ENCODE measurements at regions not wholly inside any gene's neighbourhood (a gene's known extent, or its start where the extent isn't known, plus 50 kb on each side); places are given as distances from the start of the nearest gene placed in this dataset.

- DNase-seq (ENCODE audit: low read depth): no peak
Measured at GRCh38 chr20:39904476-39905112, 784.4 kb downstream of the MAFB start.

- DNase-seq (ENCODE audit: low read depth): no peak
Measured at GRCh38 chr20:39903806-39904465, 785.1 kb downstream of the MAFB start.

- DNase-seq (ENCODE audit: low read depth): no peak
Measured at GRCh38 chr20:39899881-39900280, 789.2 kb downstream of the MAFB start.

GRCh38 chr20:39898467-39898852, 790.6 kb downstream of the MAFB start:
- no peak for DNase-seq (ENCODE audit: low read depth)

GRCh38 chr20:39897781-39898466, 791.1 kb downstream of the MAFB start:
- DNase-seq (ENCODE audit: low read depth): no peak

GRCh38 chr20:39897058-39897457, 792.0 kb downstream of the MAFB start:
- DNase-seq (ENCODE audit: low read depth): peak; percentile 79

GRCh38 chr20:39894067-39894466, 795.0 kb downstream of the MAFB start:
- no peak for DNase-seq (ENCODE audit: low read depth)

GRCh38 chr20:39893003-39893685, 795.9 kb downstream of the MAFB start:
- DNase-seq (ENCODE audit: low read depth): no peak

GRCh38 chr20:39890697-39891096, 798.3 kb downstream of the MAFB start:
- DNase-seq (ENCODE audit: low read depth): no peak

GRCh38 chr20:39888310-39888709, 800.7 kb downstream of the MAFB start:
- no peak for DNase-seq (ENCODE audit: low read depth)

GRCh38 chr20:39886650-39887190, 802.3 kb downstream of the MAFB start:
- DNase-seq (ENCODE audit: low read depth): no peak

- DNase-seq (ENCODE audit: low read depth): peak; percentile 72
Measured at GRCh38 chr20:39885975-39886649, 802.9 kb downstream of the MAFB start.

- no peak for DNase-seq (ENCODE audit: low read depth)
Measured at GRCh38 chr20:39882806-39883205, 806.2 kb downstream of the MAFB start.

- no peak for DNase-seq (ENCODE audit: low read depth)
Measured at GRCh38 chr20:39880890-39881289, 808.1 kb downstream of the MAFB start.

GRCh38 chr20:39879296-39879695, 809.7 kb downstream of the MAFB start:
- no peak for DNase-seq (ENCODE audit: low read depth)

- DNase-seq (ENCODE audit: low read depth): no peak
Measured at GRCh38 chr20:39878809-39879208, 810.2 kb downstream of the MAFB start.

- DNase-seq (ENCODE audit: low read depth): no peak
Measured at GRCh38 chr20:39878320-39878719, 810.7 kb downstream of the MAFB start.

- no peak for DNase-seq (ENCODE audit: low read depth)
Measured at GRCh38 chr20:39877788-39878187, 811.2 kb downstream of the MAFB start.

- no peak for DNase-seq (ENCODE audit: low read depth)
Measured at GRCh38 chr20:39876976-39877635, 811.9 kb downstream of the MAFB start.

- DNase-seq (ENCODE audit: low read depth): no peak
Measured at GRCh38 chr20:39875492-39876110, 813.4 kb downstream of the MAFB start.

All from stromal cell of bone marrow (primary cell).